HG03064 (cell line): ENCODE measurements at regions not wholly inside any gene's neighbourhood (a gene's known extent, or its start where the extent isn't known, plus 50 kb on each side); places are given as distances from the start of the nearest gene placed in this dataset.
"Not testable (repeated sequence)": the region's sequence is repeated elsewhere in the genome, so short reads cannot be mapped to it uniquely, and the experiment has no call there.

Experiments
- ATAC-seq: cut with Tn5 transposase; IDR thresholded peaks from one replicate; pipeline ENCODE4 v1.9.1; 2021; ENCODE audit warnings: low read depth; ENCODE audit not compliant: unreplicated experiment

- no peak for ATAC-seq
Measured at GRCh38 chr2:166831930-166832329, 56.4 kb upstream of the XIRP2 start.

GRCh38 chr2:166825914-166826313 lies 62.4 kb upstream of the XIRP2 start:
- ATAC-seq = no peak

GRCh38 chr2:166814335-166814734 lies 73.9 kb upstream of the XIRP2 start:
- ATAC-seq = no peak

- no peak for ATAC-seq
Measured at GRCh38 chr2:166812166-166812891, 76.0 kb upstream of the XIRP2 start.

DNA sequence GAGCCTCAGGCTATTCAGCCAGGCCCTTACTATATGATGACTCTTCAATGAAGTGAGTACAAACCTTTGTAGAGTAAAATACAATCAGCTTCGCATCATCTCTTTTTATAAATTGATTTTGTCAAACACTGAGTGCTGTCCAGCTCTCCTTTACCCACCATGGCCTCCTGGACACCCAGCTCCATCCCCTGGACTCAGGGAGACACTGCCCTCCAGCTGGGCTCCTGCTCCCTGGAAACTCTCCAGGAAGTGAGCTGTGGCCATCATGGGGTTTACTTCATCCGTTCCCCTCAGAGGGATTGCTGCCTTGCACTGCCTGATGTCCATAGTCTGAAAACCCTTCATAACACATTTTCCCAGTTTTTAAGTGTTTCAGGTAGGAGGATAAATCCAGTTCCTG lies 82.5 kb upstream of the XIRP2 start:
- no peak for ATAC-seq

DNA sequence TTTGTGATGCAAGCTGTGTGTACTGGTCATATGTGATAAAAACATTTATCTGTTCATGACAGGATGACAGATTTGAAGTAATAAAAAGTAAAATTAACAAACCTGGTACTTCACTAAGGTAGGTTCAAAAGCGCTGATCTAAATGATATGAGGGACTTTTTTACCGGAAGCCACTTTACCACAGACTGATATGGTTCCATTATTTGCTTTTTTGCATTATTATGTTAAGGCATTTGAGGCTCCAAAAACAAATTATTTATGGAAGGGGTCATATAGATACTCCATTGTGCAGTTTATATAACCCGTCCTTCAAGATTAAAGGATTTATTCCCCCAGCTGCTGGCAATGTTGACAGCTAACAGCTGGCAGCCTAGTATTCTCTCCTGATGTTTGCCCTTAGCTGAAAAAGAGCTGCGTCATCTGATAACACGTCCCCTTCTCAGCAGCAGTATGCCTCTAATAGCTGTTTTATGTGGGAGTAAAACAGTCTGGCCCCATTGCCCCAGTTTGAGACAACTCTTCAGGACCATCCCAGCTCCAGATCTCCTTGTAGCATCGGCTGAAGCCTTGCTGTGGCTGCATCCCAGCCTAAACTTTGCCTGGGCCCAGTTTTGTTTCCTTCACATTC lies 84.8 kb upstream of the XIRP2 start:
- ATAC-seq = no peak

GRCh38 chr2:166802475-166802874 lies 85.8 kb upstream of the XIRP2 start:
- ATAC-seq = no peak

- no peak for ATAC-seq
Measured at GRCh38 chr2:166792808-166793207, 95.5 kb upstream of the XIRP2 start.

DNA sequence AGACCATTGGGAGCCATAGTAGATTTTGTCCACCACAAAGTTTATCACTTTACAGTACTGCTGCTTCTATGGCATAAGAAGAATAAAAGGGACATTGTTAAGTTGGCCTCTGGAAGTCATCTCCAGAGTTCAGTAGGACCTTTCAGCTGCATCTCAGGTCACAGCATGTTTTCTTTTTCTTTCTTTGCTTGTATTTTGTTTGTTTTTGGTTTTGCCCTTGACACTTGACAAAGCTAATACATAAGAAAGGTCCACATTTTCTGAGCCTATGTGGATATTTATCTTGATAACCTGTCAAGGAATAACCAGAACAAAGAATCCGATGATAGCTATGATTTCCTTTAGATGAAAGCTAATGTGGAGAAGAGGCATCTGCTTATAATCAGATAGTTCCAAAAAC lies 101.6 kb upstream of the XIRP2 start:
- no peak for ATAC-seq

GRCh38 chr2:166784296-166784946 lies 103.9 kb upstream of the XIRP2 start:
- no peak for ATAC-seq

GRCh38 chr2:166775176-166775575 lies 113.1 kb upstream of the XIRP2 start:
- no peak for ATAC-seq

DNA sequence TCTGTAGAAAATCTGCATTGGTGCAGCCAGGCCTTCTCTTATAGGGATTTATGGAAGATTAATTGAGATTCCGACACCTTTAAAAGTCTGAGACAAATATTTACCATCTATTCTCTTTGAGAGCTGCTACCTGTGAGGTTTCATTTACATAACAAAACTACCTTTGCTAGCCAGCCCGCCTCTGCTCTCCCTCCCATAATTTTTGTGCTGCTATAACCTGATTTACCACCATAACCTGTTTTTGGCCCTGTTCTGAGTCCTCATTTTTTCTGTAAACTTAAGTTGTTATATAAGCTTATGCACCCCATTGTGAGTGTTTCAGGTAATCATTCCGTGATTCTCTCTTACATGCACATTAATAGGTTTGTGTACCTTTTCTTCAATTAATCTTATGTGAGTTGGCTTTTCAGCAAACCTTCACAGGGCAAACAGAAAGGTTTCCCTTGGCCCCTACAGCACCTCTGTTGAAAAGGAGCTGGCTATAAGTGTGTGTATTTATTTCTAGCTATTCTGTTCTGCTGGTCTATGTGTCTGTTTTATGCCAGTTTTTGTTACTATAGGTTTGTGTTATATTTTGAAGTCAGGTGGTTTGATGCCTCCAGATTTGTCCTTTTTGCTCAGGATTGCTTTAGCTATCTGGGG lies 114.9 kb upstream of the XIRP2 start:
- ATAC-seq = no peak

GRCh38 chr2:166768393-166769123 lies 119.7 kb upstream of the XIRP2 start:
- ATAC-seq = no peak

GRCh38 chr2:166766769-166767322 lies 121.4 kb upstream of the XIRP2 start:
- not testable (repeated sequence) for ATAC-seq

- no peak for ATAC-seq
Measured at GRCh38 chr2:166766220-166766619, 122.1 kb upstream of the XIRP2 start.

DNA sequence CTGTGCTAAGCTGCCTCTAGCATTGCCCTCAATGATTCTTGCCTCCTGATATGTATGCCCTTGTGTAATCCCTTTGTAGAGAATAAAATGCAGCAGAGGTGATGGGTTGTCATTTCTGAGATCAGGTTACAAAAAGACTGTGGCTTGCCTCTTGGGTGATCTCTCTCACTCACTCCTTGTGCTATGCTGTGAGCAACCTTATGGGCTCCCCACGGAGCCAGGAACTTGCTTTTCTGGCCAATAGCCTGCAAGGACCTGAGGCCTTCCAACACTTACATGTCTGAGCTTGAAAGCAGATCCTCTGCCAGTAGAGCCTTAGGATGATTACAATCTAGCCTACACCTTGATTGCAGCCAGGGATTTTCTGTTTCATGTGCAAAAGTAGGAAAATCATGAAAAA lies 123.1 kb upstream of the XIRP2 start:
- ATAC-seq = no peak

GRCh38 chr2:166764702-166765101 lies 123.6 kb upstream of the XIRP2 start:
- ATAC-seq = no peak

DNA sequence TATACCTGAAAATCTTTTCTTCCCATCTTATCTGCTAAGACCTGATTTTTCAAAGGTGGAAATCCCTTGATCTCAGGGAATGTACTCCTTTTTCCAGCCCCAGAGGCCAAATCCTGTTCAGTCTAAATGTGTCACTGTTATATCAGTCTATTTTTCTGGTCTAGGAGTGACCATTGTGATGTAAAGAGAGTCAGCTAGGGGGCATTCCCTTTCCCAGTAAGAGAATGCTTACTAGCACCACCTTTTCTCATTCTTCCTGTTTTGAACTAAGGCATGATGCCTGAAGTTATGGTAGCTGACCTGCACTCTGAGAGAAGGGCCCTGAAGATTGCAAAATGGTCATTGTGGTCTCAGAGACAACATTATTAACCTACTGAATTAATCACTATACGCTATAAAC lies 124.1 kb upstream of the XIRP2 start:
- no peak for ATAC-seq

GRCh38 chr2:166762746-166763145 lies 125.5 kb upstream of the XIRP2 start:
- no peak for ATAC-seq

GRCh38 chr2:166758956-166759355 lies 129.3 kb upstream of the XIRP2 start:
- ATAC-seq = no peak
